Neuronal stem cell (in vitro differentiated cells): ENCODE measurements at regions not wholly inside any gene's neighbourhood (a gene's known extent, or its start where the extent isn't known, plus 50 kb on each side); places are given as distances from the start of the nearest gene placed in this dataset.

Experiments used
- DNase-seq: peaks from one replicate; pipeline ENCODE4 v3.0.0-alpha.2; 2013; ENCODE audit warnings: low spot score
- H2AFZ ChIP-seq: one replicate; pipeline ENCODE4 v1.6.1; 2013; ENCODE audit warnings: mild to moderate bottlenecking, low read length, inconsistent platforms
- H2AK5ac ChIP-seq: 2 replicates; pipeline ENCODE4 v1.6.1; 2013; ENCODE audit warnings: low read depth, mild to moderate bottlenecking, inconsistent platforms, low read length, moderate library complexity, mixed read lengths
- H2BK120ac ChIP-seq: 2 replicates; pipeline ENCODE4 v1.6.1; 2013; ENCODE audit warnings: low read depth, mild to moderate bottlenecking, inconsistent platforms, low read length, moderate library complexity, mixed read lengths
- H2BK12ac ChIP-seq: one replicate; pipeline ENCODE4 v1.6.1; 2013; ENCODE audit warnings: low read length, inconsistent platforms
- H2BK15ac ChIP-seq: 2 replicates; pipeline ENCODE4 v1.6.1; 2013; ENCODE audit warnings: mild to moderate bottlenecking, low read length, inconsistent platforms, mixed read lengths
- H2BK5ac ChIP-seq: one replicate; pipeline ENCODE4 v1.6.1; 2013; ENCODE audit warnings: inconsistent platforms, mild to moderate bottlenecking, low read length, moderate library complexity
- H3K14ac ChIP-seq: one replicate; pipeline ENCODE4 v1.6.1; 2013; ENCODE audit warnings: low read length, inconsistent platforms
- H3K18ac ChIP-seq: 2 replicates; pipeline ENCODE4 v1.6.1; 2013; ENCODE audit warnings: low read length, inconsistent platforms
- H3K23ac ChIP-seq: 2 replicates; pipeline ENCODE4 v1.6.1; 2013; ENCODE audit warnings: low read depth, mild to moderate bottlenecking, mixed read lengths, low read length, inconsistent platforms; ENCODE audit not compliant: poor library complexity
- H3K27ac ChIP-seq: replicated peaks from 3 replicates; pipeline ENCODE4 v1.5.1; 2013; ENCODE audit warnings: low read length, inconsistent platforms
- H3K27me3 ChIP-seq, 3 experiments: 2 replicates each; pipeline ENCODE4 v1.6.1; 2013; ENCODE audit warnings: low read length in 3 of 3, mild to moderate bottlenecking in 2 of 3, inconsistent platforms in 1 of 3, low read depth in 1 of 3, mixed read lengths in 1 of 3, moderate library complexity in 1 of 3; ENCODE audit not compliant: control insufficient read depth in 3 of 3, insufficient read depth in 3 of 3
- H3K36me3 ChIP-seq, 2 donors: replicated peaks in 1 of 2; 2 replicates each; pipeline ENCODE4 v1.6.1; 2013; ENCODE audit warnings: low read length in 2 of 2; ENCODE audit not compliant: control insufficient read depth in 2 of 2, insufficient read depth in 2 of 2
- H3K4ac ChIP-seq: 2 replicates; pipeline ENCODE4 v1.6.1; 2013; ENCODE audit warnings: inconsistent platforms, mild to moderate bottlenecking, low read length, moderate library complexity
- H3K4me1 ChIP-seq, 2 donors: 1 replicate in 1 of 2; 2 replicates in 1 of 2; pipeline ENCODE4 v1.6.1; 2013; ENCODE audit warnings: low read length in 2 of 2, low read depth in 1 of 2; ENCODE audit not compliant: control insufficient read depth in 2 of 2, insufficient read depth in 1 of 2
- H3K4me2 ChIP-seq: one replicate; pipeline ENCODE4 v1.6.1; 2013; ENCODE audit warnings: mild to moderate bottlenecking, low read length, inconsistent platforms; ENCODE audit not compliant: insufficient read depth, poor library complexity, severe bottlenecking
- H3K4me3 ChIP-seq, 2 donors: 2 replicates each; pipeline ENCODE4 v1.5.1; 2013; ENCODE audit warnings: low read length in 2 of 2, mild to moderate bottlenecking in 2 of 2, inconsistent platforms in 1 of 2, moderate library complexity in 1 of 2
- H3K79me1 ChIP-seq: one replicate; pipeline ENCODE4 v1.6.1; 2013; ENCODE audit warnings: low read depth, mild to moderate bottlenecking, inconsistent platforms, low read length, moderate library complexity
- H3K9ac ChIP-seq: one replicate; pipeline ENCODE4 v1.6.1; 2013; ENCODE audit warnings: mild to moderate bottlenecking, low read depth, low read length, inconsistent platforms; ENCODE audit not compliant: poor library complexity
- H3K9me3 ChIP-seq, 2 donors: replicated peaks in 1 of 2; 2 replicates each; pipeline versions ENCODE3 to v1.6.1; 2013; ENCODE audit warnings: low read length in 2 of 2, mild to moderate bottlenecking in 2 of 2, inconsistent platforms in 1 of 2, low read depth in 1 of 2, mixed read lengths in 1 of 2, moderate library complexity in 1 of 2; ENCODE audit not compliant: control insufficient read depth in 2 of 2, insufficient read depth in 1 of 2
- H4K8ac ChIP-seq: one replicate; pipeline ENCODE4 v1.6.1; 2013; ENCODE audit warnings: low read depth, mild to moderate bottlenecking, inconsistent platforms, low read length, moderate library complexity
- H4K91ac ChIP-seq: one replicate; pipeline ENCODE4 v1.6.1; 2013; ENCODE audit warnings: low read length, low read depth, mild to moderate bottlenecking, inconsistent platforms; ENCODE audit not compliant: poor library complexity
- WGBS, 2 donors: extraction: QIAGEN DNeasy Blood & Tissue Kit; methylation state at CpG; one replicate each; pipeline ENCODE4 v1.1.7; 2013; ENCODE audit warnings: missing lambda C conversion rate in 2 of 2, mixed read lengths in 1 of 2; ENCODE audit not compliant: insufficient read length in 2 of 2, insufficient replicate concordance in 1 of 2; ENCODE audit errors: extremely low coverage in 2 of 2; 5-methylcytosine and 5-hydroxymethylcytosine counted together

GRCh38 chr13:77384999-77385398, 58.1 kb upstream of the MYCBP2 start:
- Histone ChIP-seq H2AK5ac (no peak overlapping the region), H3K9ac (no peak overlapping the region), H4K8ac (no peak overlapping the region), H2BK120ac (no peak overlapping the region), H2BK5ac (no peak overlapping the region), H3K9me3 (no peaks in the 10 kb centered on the region), H3K27ac (no peak overlapping the region), H2BK15ac (no peak overlapping the region), H3K4me2 (no peak overlapping the region), H3K4ac (no peak overlapping the region), H3K18ac (no peak overlapping the region), H4K91ac (no peak overlapping the region), H3K4me3 (no peak overlapping the region), H3K27me3 (no peaks in the 10 kb centered on the region), H2AFZ (no peak overlapping the region), H2BK12ac (no peak overlapping the region), H3K14ac (no peak overlapping the region), H3K23ac (no peak overlapping the region), H3K79me1 (no peaks in the 10 kb centered on the region), H3K4me1 (peaks cover 0 to 2% of the 10 kb centered on the region in 2 donors), H3K36me3 (no peaks in the 10 kb centered on the region)
- no peak for DNase-seq

- Histone ChIP-seq H3K9ac (no peak overlapping the region), H2BK120ac (no peak overlapping the region), H4K8ac (no peak overlapping the region), H3K36me3 (no peaks in the 10 kb centered on the region), H2BK15ac (no peak overlapping the region), H3K4me1 (peaks cover 0 to 2% of the 10 kb centered on the region in 2 donors), H3K18ac (no peak overlapping the region), H3K9me3 (no peaks in the 10 kb centered on the region), H2BK5ac (no peak overlapping the region), H4K91ac (no peak overlapping the region), H3K4me2 (no peak overlapping the region), H3K27me3 (no peaks in the 10 kb centered on the region), H2AFZ (no peak overlapping the region), H2AK5ac (no peak overlapping the region), H2BK12ac (no peak overlapping the region), H3K14ac (no peak overlapping the region), H3K27ac (no peak overlapping the region), H3K4me3 (no peak overlapping the region), H3K23ac (no peak overlapping the region), H3K79me1 (no peaks in the 10 kb centered on the region), H3K4ac (no peak overlapping the region)
- no CpG with 5 or more reads among the region's 4 CpGs for WGBS, 2 donors
- no peak for DNase-seq
These were observed 56.2 kb upstream of the MYCBP2 start for GRCh38 chr13:77383097-77383496.

DNA sequence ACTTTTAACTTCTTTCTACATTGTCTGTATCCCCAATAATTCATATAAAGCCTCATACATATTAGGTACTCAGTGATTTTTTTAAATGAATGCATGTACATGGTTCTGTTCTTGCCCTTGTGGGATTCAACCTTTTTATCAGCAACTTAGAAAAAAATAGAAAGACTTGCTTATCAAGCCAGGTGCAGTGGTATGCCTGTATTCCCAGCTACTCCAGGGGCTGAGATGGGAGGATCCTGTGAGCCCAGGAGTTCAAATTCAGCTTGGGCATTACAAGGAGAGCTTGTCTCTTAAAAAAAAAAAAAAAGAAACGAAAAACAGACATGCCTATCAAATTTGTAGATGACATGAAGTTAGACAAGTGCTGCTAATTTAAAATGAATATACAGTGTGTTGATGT, 54.2 kb upstream of the MYCBP2 start:
- Histone ChIP-seq H3K18ac (no peak overlapping the region), H2BK15ac (no peak overlapping the region), H2BK12ac (no peak overlapping the region), H3K9ac (no peak overlapping the region), H3K9me3 (no peaks in the 10 kb centered on the region), H3K36me3 (no peaks in the 10 kb centered on the region), H4K8ac (no peak overlapping the region), H3K4me3 (no peak overlapping the region), H3K79me1 (no peaks in the 10 kb centered on the region), H3K4ac (no peak overlapping the region), H4K91ac (no peak overlapping the region), H3K14ac (no peak overlapping the region), H3K4me2 (no peak overlapping the region), H3K4me1 (peaks cover 0 to 2% of the 10 kb centered on the region in 2 donors), H2BK5ac (no peak overlapping the region), H2AK5ac (no peak overlapping the region), H2AFZ (no peak overlapping the region), H3K27ac (no peak overlapping the region), H2BK120ac (no peak overlapping the region), H3K27me3 (no peaks in the 10 kb centered on the region), H3K23ac (no peak overlapping the region)
- WGBS, 2 donors: no CpG with 5 or more reads among the region's 1 CpG
- no peak for DNase-seq

DNA sequence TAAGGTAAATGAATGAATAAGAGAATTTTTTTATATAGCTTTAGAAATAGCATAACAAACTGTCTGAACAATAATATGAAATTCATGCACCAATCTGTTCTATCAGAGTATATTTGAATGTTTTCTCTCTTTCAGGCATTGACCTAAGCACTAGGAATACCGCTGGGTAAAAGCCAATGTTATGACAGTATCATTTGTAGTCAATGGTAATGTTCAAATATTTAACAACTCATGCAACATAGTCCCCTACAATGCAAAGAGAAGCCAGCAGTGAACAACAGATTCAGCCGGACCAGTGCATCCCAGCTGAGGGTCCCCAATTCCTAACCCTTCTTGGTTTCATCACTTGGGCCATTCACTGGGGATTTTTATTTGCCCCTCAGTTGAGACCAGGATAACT, 52.6 kb upstream of the MYCBP2 start:
- Histone ChIP-seq H3K79me1 (no peaks in the 10 kb centered on the region), H2AK5ac (no peak overlapping the region), H2AFZ (no peak overlapping the region), H3K36me3 (no peaks in the 10 kb centered on the region), H3K14ac (no peak overlapping the region), H2BK12ac (no peak overlapping the region), H4K8ac (no peak overlapping the region), H3K9ac (no peak overlapping the region), H3K4me1 (peaks cover 2 to 6% of the 10 kb centered on the region in 2 donors), H4K91ac (no peak overlapping the region), H3K18ac (no peak overlapping the region), H3K23ac (no peak overlapping the region), H2BK5ac (no peak overlapping the region), H3K4me3 (no peak overlapping the region), H3K4ac (no peak overlapping the region), H3K9me3 (no peaks in the 10 kb centered on the region), H3K4me2 (no peak overlapping the region), H3K27ac (no peak overlapping the region), H2BK15ac (no peak overlapping the region), H2BK120ac (no peak overlapping the region), H3K27me3 (no peaks in the 10 kb centered on the region)
- DNase-seq: no peak
- WGBS, 2 donors: no CpG with 5 or more reads among the region's 2 CpGs
